ENCODE measurements at regions not wholly inside any gene's neighbourhood (a gene's known extent, or its start where the extent isn't known, plus 50 kb on each side); places are given as distances from the start of the nearest gene placed in this dataset.

DNA sequence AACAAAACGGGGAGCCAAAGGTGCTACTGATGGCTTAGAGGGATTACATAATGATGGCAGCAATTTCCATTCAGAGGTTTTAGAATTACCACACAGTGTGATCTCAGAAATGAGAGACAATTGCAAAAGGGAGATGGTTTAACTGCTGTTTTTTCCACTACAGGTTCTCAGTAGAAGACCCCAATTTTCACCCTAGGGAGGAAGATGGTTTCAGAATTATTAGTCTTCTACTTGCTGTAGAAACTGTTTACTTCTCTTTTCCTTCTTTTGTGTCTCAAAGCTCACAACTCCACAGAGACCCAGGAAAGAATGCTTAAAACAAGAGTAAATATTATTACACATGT lies 226.5 kb downstream of the INHBA start:
- TF ChIP-seq POLR2A (IDR thresholded peaks at IDR 0.05; ENCODE audit: low read depth): no peak
- no peak for TF ChIP-seq EP300 (IDR thresholded peaks at IDR 0.05)
